Ishikawa (cell line): ENCODE measurements at regions not wholly inside any gene's neighbourhood (a gene's known extent, or its start where the extent isn't known, plus 50 kb on each side); places are given as distances from the start of the nearest gene placed in this dataset.

Source experiments
- CEBPB ChIP-seq: IDR thresholded peaks from 2 replicates; pipeline ENCODE4 v1.6.1; 2012
- CREB1 ChIP-seq: IDR thresholded peaks from 2 replicates; pipeline ENCODE4 v1.6.1; 2012; ENCODE audit warnings: low read depth
- EGR1 ChIP-seq: IDR thresholded peaks from 2 replicates; pipeline ENCODE4 v1.6.1; 2012
- EP300 ChIP-seq: IDR thresholded peaks from 2 replicates; pipeline ENCODE4 v1.6.1; 2012; ENCODE audit warnings: borderline replicate concordance
- FOXM1 ChIP-seq: IDR thresholded peaks from 2 replicates; pipeline ENCODE4 v1.6.1; 2012; ENCODE audit warnings: low read depth, borderline replicate concordance
- NFIC ChIP-seq: IDR thresholded peaks from 2 replicates; pipeline ENCODE4 v1.6.1; 2012
- RAD21 ChIP-seq: IDR thresholded peaks from 2 replicates; pipeline ENCODE4 v1.6.1; 2012; ENCODE audit warnings: low read depth
- REST ChIP-seq: IDR thresholded peaks from 2 replicates; pipeline ENCODE4 v1.6.1; 2012; ENCODE audit warnings: low read depth, mild to moderate bottlenecking
- TAF1 ChIP-seq: IDR thresholded peaks from 2 replicates; pipeline ENCODE4 v1.6.1; 2012; ENCODE audit warnings: low read depth, mild to moderate bottlenecking
- TCF12 ChIP-seq: IDR thresholded peaks from 2 replicates; pipeline ENCODE4 v1.6.1; 2012; ENCODE audit warnings: low read depth
- TEAD4 ChIP-seq: IDR thresholded peaks from 2 replicates; pipeline ENCODE4 v1.6.1; 2012
- YY1 ChIP-seq: IDR thresholded peaks from 2 replicates; pipeline ENCODE4 v1.6.1; 2012; ENCODE audit warnings: low read depth
- ZBTB7A ChIP-seq: IDR thresholded peaks from 2 replicates; pipeline ENCODE4 v1.6.1; 2012; ENCODE audit warnings: low read depth
- TF ChIP-seq, protein P1 (sequence below): IDR thresholded peaks from 2 replicates; pipeline ENCODE4 v1.6.1; 2012
- TF ChIP-seq, protein P2 (sequence below): IDR thresholded peaks from 2 replicates; pipeline ENCODE4 v1.6.1; 2012

GRCh38 chr1:191608367-191608766 is 549.9 kb upstream of the RGS18 start:
- TF ChIP-seq REST (no peak), FOXM1 (no peak), CREB1 (no peak), EGR1 (no peak), ZBTB7A (no peak), TEAD4 (no peak), NFIC (no peak), YY1 (no peak), EP300 (no peak), RAD21 (no peak)
- TF ChIP-seq, protein P1, sequence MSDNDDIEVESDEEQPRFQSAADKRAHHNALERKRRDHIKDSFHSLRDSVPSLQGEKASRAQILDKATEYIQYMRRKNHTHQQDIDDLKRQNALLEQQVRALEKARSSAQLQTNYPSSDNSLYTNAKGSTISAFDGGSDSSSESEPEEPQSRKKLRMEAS, result no peak
- TF ChIP-seq, protein P2, sequence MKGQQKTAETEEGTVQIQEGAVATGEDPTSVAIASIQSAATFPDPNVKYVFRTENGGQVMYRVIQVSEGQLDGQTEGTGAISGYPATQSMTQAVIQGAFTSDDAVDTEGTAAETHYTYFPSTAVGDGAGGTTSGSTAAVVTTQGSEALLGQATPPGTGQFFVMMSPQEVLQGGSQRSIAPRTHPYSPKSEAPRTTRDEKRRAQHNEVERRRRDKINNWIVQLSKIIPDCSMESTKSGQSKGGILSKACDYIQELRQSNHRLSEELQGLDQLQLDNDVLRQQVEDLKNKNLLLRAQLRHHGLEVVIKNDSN, result no peak

DNA sequence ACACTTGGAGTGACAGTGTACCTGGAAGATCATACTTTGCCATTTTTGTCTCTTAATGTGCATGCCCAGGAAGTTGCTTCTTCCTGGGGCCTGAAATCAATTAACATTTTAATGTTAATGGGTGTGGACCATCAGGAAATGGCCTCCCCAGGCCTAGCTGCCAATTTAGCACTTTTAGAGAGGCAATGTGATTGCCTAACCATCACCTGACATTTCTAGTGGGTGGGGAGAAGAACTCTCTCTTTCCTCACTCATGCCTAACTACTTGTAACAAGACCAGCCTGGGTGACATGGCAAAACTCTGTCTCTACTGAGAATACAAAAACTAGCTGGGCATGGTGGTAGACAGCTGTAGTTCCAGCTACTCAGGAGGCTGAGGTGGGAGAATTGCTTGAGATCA is 549.0 kb upstream of the RGS18 start:
- TF ChIP-seq EGR1 (no peak), YY1 (no peak)

- TF ChIP-seq CEBPB, result no peak
- TF ChIP-seq TAF1, result no peak
- TF ChIP-seq RAD21, result no peak
- TF ChIP-seq REST, result no peak
- TF ChIP-seq, protein P1, result no peak
- no peak for TF ChIP-seq YY1
- TF ChIP-seq, protein P2, result no peak
- TF ChIP-seq TEAD4, result no peak
- TF ChIP-seq ZBTB7A, result no peak
- no peak for TF ChIP-seq TCF12
- no peak for TF ChIP-seq CREB1
- no peak for TF ChIP-seq NFIC
- TF ChIP-seq EGR1, result no peak
- TF ChIP-seq EP300, result no peak
- no peak for TF ChIP-seq FOXM1
Observed at GRCh38 chr1:191615101-191615821, 543.0 kb upstream of the RGS18 start.

DNA sequence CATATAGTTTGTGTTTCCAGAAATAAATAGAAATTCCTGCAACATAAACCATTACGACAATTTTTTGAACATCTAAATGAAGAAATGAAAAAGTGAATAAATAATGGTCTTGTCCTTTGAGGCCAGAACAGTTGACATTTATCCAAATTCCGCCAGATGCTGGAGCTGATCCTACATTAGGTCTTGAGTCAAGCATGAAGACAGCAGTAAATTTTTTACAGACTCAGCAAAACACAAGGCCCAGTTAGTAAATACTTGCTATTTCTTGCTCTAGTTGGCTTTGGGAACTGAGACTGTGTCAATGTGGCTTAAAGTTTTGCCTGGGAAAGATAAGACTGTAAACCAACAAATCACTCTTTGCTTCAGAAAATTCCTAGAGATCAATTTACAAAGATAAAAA is 540.1 kb upstream of the RGS18 start:
- TF ChIP-seq YY1, result no peak
- TF ChIP-seq ZBTB7A, result no peak
- no peak for TF ChIP-seq CEBPB
- TF ChIP-seq, protein P1, result no peak
- TF ChIP-seq FOXM1, result no peak
- TF ChIP-seq TEAD4, result no peak
- no peak for TF ChIP-seq REST
- no peak for TF ChIP-seq EP300
- TF ChIP-seq TAF1, result no peak
- no peak for TF ChIP-seq CREB1
